Liver (tissue), 3 donors: ENCODE measurements at regions not wholly inside any gene's neighbourhood (a gene's known extent, or its start where the extent isn't known, plus 50 kb on each side); places are given as distances from the start of the nearest gene placed in this dataset.

Experiments used
- FOXA1 ChIP-seq: IDR thresholded peaks from 2 replicates; pipeline ENCODE4 v1.6.1; 2016; ENCODE audit warnings: antibody characterized with exemption
- JUND ChIP-seq, 2 donors: IDR thresholded peaks; 2 replicates each; pipeline ENCODE4 v1.6.1; 2016; ENCODE audit warnings: antibody characterized with exemption in 2 of 2
- MAX ChIP-seq: IDR thresholded peaks from 2 replicates; pipeline ENCODE4 v1.6.1; 2016; ENCODE audit warnings: antibody characterized with exemption
- NR2F2 ChIP-seq: IDR thresholded peaks from 2 replicates; pipeline ENCODE4 v1.6.1; 2016; ENCODE audit warnings: antibody characterized with exemption
- REST ChIP-seq: IDR thresholded peaks from 2 replicates; pipeline ENCODE4 v1.6.1; 2016; ENCODE audit warnings: antibody characterized with exemption, mild to moderate bottlenecking
- SP1 ChIP-seq: IDR thresholded peaks from 2 replicates; pipeline ENCODE4 v1.6.1; 2018; ENCODE audit warnings: antibody characterized with exemption, mild to moderate bottlenecking
- YY1 ChIP-seq: IDR thresholded peaks from 2 replicates; pipeline ENCODE4 v1.6.1; 2016; ENCODE audit warnings: antibody characterized with exemption, mild to moderate bottlenecking
- TF ChIP-seq, protein P1 (sequence below): fragments of 150-350 bp; IDR thresholded peaks from 2 replicates; pipeline ENCODE4 v1.5.1; 2017; ENCODE audit warnings: improper control_type of control experiment, low read depth, low read length; ENCODE audit not compliant: missing input control
- donor health status: healthy.
- donor health status: healthy.

- TF ChIP-seq, protein P1, sequence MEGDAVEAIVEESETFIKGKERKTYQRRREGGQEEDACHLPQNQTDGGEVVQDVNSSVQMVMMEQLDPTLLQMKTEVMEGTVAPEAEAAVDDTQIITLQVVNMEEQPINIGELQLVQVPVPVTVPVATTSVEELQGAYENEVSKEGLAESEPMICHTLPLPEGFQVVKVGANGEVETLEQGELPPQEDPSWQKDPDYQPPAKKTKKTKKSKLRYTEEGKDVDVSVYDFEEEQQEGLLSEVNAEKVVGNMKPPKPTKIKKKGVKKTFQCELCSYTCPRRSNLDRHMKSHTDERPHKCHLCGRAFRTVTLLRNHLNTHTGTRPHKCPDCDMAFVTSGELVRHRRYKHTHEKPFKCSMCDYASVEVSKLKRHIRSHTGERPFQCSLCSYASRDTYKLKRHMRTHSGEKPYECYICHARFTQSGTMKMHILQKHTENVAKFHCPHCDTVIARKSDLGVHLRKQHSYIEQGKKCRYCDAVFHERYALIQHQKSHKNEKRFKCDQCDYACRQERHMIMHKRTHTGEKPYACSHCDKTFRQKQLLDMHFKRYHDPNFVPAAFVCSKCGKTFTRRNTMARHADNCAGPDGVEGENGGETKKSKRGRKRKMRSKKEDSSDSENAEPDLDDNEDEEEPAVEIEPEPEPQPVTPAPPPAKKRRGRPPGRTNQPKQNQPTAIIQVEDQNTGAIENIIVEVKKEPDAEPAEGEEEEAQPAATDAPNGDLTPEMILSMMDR, result no peak
- no peak for TF ChIP-seq FOXA1
- no peak for TF ChIP-seq SP1
- no peak for TF ChIP-seq REST
- no peak for TF ChIP-seq NR2F2
- no peak for TF ChIP-seq JUND (IDR thresholded peaks at IDR 0.05)
- TF ChIP-seq MAX, result no peak
- no peak for TF ChIP-seq YY1
These were observed 539.5 kb downstream of the TCERG1L start for GRCh38 chr10:130772056-130772455.
